ENCODE measurements at regions not wholly inside any gene's neighbourhood (a gene's known extent, or its start where the extent isn't known, plus 50 kb on each side); places are given as distances from the start of the nearest gene placed in this dataset.

DNA sequence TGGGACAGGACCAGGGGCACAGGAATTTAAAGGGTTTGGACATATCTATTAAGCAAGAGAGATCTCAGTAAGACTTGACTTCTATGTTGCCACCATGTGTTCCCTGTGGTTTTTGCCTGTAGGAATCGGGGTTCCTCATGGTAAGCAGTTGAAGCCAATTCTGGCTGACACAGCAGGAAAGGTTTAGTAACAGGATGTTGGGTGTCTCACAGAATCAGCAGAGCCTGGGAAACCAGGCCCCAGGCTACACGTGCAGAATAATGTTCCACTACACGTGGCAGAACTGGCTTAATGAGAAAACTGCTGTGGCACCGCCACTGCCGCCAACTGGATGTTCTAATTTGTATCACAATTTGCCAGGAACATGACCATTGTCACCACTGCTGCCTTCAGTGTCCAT, 264.6 kb upstream of the PLET1 start:
- intact Hi-C loops (cut with DNase I), result no loop called here
- H3K9me3 ChIP-seq, result no peaks in the 10 kb centered on the region
- DNase-seq, result peak; percentile 48
- H3K36me3 ChIP-seq, result no peaks in the 10 kb centered on the region
- TF ChIP-seq, protein P1, sequence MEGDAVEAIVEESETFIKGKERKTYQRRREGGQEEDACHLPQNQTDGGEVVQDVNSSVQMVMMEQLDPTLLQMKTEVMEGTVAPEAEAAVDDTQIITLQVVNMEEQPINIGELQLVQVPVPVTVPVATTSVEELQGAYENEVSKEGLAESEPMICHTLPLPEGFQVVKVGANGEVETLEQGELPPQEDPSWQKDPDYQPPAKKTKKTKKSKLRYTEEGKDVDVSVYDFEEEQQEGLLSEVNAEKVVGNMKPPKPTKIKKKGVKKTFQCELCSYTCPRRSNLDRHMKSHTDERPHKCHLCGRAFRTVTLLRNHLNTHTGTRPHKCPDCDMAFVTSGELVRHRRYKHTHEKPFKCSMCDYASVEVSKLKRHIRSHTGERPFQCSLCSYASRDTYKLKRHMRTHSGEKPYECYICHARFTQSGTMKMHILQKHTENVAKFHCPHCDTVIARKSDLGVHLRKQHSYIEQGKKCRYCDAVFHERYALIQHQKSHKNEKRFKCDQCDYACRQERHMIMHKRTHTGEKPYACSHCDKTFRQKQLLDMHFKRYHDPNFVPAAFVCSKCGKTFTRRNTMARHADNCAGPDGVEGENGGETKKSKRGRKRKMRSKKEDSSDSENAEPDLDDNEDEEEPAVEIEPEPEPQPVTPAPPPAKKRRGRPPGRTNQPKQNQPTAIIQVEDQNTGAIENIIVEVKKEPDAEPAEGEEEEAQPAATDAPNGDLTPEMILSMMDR (IDR thresholded peaks at IDR 0.05), result no peak
- ATAC-seq, result peak; percentile 7 to 50
- H3K4me3 ChIP-seq, result no peak overlapping the region
- peaks cover 17% of the 10 kb centered on the region for H3K4me1 ChIP-seq
- no peaks in the 10 kb centered on the region for H3K27me3 ChIP-seq (ENCODE audit: low read depth)
- no peak overlapping the region for H3K27ac ChIP-seq

DNA sequence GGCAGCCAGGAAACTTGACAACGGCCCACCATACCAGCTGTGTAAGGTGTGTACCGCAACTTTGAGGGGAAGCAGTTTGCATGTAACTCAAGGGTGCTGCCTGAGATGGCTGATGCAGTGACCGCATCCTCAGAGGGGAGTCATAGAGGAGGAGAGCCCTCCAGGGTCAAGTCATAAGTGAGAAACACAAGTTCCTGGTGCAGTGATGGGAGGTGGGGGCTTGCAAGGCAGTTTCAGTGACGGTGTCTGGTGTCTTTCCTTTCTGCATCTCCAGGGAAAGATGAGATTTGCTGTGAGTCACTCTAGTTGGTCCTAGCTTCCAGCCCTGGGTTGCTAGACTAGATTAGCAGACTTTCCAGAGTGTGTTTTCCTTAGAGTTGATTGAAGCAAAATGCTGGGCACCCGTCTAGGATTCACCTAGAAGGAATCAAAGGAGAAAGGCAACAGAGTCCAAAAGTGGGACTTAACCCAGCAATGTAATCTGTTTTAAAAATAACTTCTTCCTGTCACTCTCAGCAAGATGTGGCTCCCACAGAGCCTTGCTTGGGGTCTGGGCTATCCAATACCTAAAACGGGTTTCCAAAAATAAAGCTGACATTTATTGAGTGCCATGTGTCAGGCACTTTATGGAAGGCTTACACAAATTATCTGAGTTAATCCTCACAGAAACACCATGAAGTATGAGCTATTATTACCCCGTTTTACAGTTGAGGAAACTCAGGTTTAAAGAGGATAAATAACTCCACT, 265.4 kb upstream of the PLET1 start:
- TF ChIP-seq, protein P1 (IDR thresholded peaks at IDR 0.05), result no peak
- DNase-seq (no peak), ATAC-seq (no peak)
- intact Hi-C loops (cut with DNase I), result no loop called here
- Histone ChIP-seq H3K9me3 (no peaks in the 10 kb centered on the region), H3K27me3 (ENCODE audit: low read depth) (no peaks in the 10 kb centered on the region), H3K36me3 (no peaks in the 10 kb centered on the region), H3K4me1 (peaks cover 17% of the 10 kb centered on the region), H3K27ac (no peak overlapping the region), H3K4me3 (no peak overlapping the region)

DNA sequence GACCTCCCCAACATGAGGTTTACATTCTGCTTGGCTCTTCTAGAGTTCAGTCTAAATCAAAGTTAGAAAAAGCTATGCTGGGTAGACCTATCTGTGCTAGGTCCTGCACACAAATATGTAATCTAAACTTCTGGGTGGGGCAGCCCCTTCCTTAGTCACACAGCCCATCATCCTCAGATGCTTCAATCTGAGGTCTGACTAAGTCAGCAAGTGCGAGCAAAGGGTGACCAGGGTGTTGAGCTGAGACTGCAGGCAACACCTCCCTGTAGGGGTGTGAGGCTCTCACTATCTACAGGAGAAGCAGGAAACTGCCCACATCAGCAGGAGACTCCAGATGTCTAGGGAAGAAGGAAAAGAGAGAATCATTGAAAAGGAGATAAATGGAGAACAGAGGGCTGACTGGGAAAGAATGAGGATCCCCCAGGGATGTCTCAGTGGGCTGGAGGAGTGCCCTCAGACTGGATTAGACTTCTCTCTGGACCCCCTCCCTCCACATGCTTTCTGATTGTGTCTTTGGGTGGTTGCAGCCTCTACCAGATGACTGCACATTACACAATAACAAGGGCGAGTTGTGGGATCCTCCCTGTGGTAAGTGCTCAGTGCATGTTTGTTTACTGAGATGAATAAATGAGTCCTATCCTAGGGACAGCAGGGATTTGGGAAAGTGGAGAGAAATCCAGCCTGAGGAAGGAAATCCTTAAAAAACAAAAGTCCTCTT, 266.2 kb upstream of the PLET1 start:
- TF ChIP-seq, protein P1 (IDR thresholded peaks at IDR 0.05), result no peak
- H3K27ac ChIP-seq, result no peak overlapping the region
- H3K9me3 ChIP-seq, result no peaks in the 10 kb centered on the region
- DNase-seq, result no peak
- peaks cover 17% of the 10 kb centered on the region for H3K4me1 ChIP-seq
- no peak overlapping the region for H3K4me3 ChIP-seq
- H3K36me3 ChIP-seq, result no peaks in the 10 kb centered on the region
- intact Hi-C loops (cut with DNase I), result no loop called here
- ATAC-seq, result no peak
- no peaks in the 10 kb centered on the region for H3K27me3 ChIP-seq (ENCODE audit: low read depth)

DNA sequence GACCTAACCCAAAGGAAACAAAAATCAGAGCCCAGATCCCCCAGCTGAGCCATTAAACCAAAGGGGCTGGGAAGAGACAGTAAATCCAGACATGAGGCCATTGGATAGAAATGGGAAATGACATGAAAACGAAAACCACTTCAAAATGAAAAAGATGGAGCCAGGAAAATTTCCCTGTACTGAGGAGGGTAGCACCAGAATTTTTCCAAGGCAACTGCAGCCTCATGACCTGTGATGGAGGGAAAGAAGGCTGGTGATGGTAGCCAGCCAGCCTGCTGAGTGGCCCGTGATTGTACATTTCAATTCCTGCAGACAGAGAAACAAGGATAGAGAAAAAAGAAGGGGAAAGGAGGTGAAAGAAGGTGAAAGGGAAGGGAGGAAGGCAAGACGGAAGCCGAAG, 268.4 kb upstream of the PLET1 start:
- H3K27me3 ChIP-seq (ENCODE audit: low read depth), result no peaks in the 10 kb centered on the region
- no peaks in the 10 kb centered on the region for H3K36me3 ChIP-seq
- H3K4me1 ChIP-seq, result peaks cover 17% of the 10 kb centered on the region
- H3K4me3 ChIP-seq, result no peak overlapping the region
- ATAC-seq (no peak), DNase-seq (no peak)
- H3K9me3 ChIP-seq, result no peaks in the 10 kb centered on the region
- TF ChIP-seq, protein P1 (IDR thresholded peaks at IDR 0.05), result no peak
- intact Hi-C loops (cut with DNase I), result no loop called here
- no peak overlapping the region for H3K27ac ChIP-seq

DNA sequence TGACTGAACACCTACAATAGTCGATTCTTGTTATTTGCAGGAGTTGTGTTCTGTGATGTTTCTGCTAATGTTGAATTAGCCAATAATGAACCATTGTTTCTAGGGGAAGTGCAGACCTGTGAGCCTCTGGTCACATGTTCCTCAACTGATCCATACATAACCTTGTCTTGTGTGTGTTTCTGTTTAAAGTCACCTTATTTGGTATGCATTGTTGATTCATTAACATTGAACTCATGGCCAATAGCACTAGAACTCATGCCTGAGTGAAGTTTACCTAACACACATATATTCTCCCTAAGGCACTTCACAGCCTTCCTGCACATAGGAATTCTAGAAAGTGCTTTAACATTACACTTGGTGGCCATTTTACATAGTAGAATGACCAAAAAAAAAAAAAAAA, 271.8 kb upstream of the PLET1 start:
- Histone ChIP-seq H3K27me3 (ENCODE audit: low read depth) (peaks cover 4% of the 10 kb centered on the region), H3K4me1 (no peaks in the 10 kb centered on the region), H3K4me3 (no peak overlapping the region), H3K9me3 (no peaks in the 10 kb centered on the region), H3K36me3 (no peaks in the 10 kb centered on the region), H3K27ac (no peak overlapping the region)
- TF ChIP-seq, protein P1 (IDR thresholded peaks at IDR 0.05), result no peak
- intact Hi-C loops (cut with DNase I), result no loop called here
- DNase-seq (no peak), ATAC-seq (no peak)

Data from lower lobe of right lung (tissue), 2 donors.